ENCODE measurements at regions not wholly inside any gene's neighbourhood (a gene's known extent, or its start where the extent isn't known, plus 50 kb on each side); places are given as distances from the start of the nearest gene placed in this dataset.

- TF ChIP-seq EZH2phosphoT487 (IDR thresholded peaks at IDR 0.05; ENCODE audit: borderline replicate concordance, low read length) (no peak), CTCF (conservative IDR thresholded peaks at IDR 0.05; ENCODE audit: low read depth, low read length) (no peak), EZH2 (IDR thresholded peaks at IDR 0.05; ENCODE audit: low read length, unreplicated experiment) (no peak)
Observed at GRCh38 chr9:103990311-103990710, 103.8 kb upstream of the SMC2 start.
